NB4 (cell line): ENCODE measurements at regions not wholly inside any gene's neighbourhood (a gene's known extent, or its start where the extent isn't known, plus 50 kb on each side); places are given as distances from the start of the nearest gene placed in this dataset.

Experiments used
- DNase-seq: peaks from one replicate; pipeline ENCODE4 v3.0.0; 2010; ENCODE audit warnings: low read depth
- H3K4me3 ChIP-seq: one replicate; pipeline ENCODE4 v1.5.1; 2011; ENCODE audit warnings: mild to moderate bottlenecking, low read depth, low read length, moderate library complexity
- CTCF ChIP-seq: IDR thresholded peaks from one replicate; pipeline ENCODE4 v1.5.1; 2012; ENCODE audit warnings: low read depth, low read length
- MAX ChIP-seq: IDR thresholded peaks from 2 replicates; pipeline ENCODE4 v1.6.1; 2011; ENCODE audit warnings: low read depth, low read length
- MYC ChIP-seq: IDR thresholded peaks from 2 replicates; pipeline ENCODE4 v1.6.1; 2011; ENCODE audit warnings: low read depth, low read length
- POLR2A ChIP-seq: IDR thresholded peaks from 2 replicates; pipeline ENCODE4 v1.6.1; 2011; ENCODE audit warnings: mild to moderate bottlenecking; ENCODE audit not compliant: insufficient read length; ENCODE audit errors: extremely low read depth

GRCh38 chr3:162780313-162780712 is 1283.7 kb downstream of the OTOL1 start:
- no peak for DNase-seq
- TF ChIP-seq POLR2A (no peak), CTCF (no peak), MAX (no peak), MYC (no peak)
- H3K4me3 ChIP-seq = no peak overlapping the region

GRCh38 chr3:162799910-162800309 is 1303.3 kb downstream of the OTOL1 start:
- TF ChIP-seq MAX (no peak), MYC (no peak), CTCF (no peak)
- DNase-seq = no peak
- no peak overlapping the region for H3K4me3 ChIP-seq

- DNase-seq = no peak
- no peak overlapping the region for H3K4me3 ChIP-seq
- TF ChIP-seq MYC (no peak), CTCF (no peak), POLR2A (no peak), MAX (no peak)
These were observed 1305.8 kb downstream of the OTOL1 start for GRCh38 chr3:162802228-162802965.

GRCh38 chr3:162810776-162811175 is 1314.2 kb downstream of the OTOL1 start:
- no peak overlapping the region for H3K4me3 ChIP-seq
- DNase-seq = no peak
- TF ChIP-seq POLR2A = no peak
- no peak for TF ChIP-seq MYC
- TF ChIP-seq MAX = no peak
- no peak for TF ChIP-seq CTCF

GRCh38 chr3:162842549-162843216 is 1346.1 kb downstream of the OTOL1 start:
- TF ChIP-seq MAX = no peak
- TF ChIP-seq CTCF = no peak
- TF ChIP-seq POLR2A = no peak
- no peak for TF ChIP-seq MYC
- DNase-seq = no peak
- H3K4me3 ChIP-seq = no peak overlapping the region
